ENCODE measurements at regions not wholly inside any gene's neighbourhood (a gene's known extent, or its start where the extent isn't known, plus 50 kb on each side); places are given as distances from the start of the nearest gene placed in this dataset.

DNA sequence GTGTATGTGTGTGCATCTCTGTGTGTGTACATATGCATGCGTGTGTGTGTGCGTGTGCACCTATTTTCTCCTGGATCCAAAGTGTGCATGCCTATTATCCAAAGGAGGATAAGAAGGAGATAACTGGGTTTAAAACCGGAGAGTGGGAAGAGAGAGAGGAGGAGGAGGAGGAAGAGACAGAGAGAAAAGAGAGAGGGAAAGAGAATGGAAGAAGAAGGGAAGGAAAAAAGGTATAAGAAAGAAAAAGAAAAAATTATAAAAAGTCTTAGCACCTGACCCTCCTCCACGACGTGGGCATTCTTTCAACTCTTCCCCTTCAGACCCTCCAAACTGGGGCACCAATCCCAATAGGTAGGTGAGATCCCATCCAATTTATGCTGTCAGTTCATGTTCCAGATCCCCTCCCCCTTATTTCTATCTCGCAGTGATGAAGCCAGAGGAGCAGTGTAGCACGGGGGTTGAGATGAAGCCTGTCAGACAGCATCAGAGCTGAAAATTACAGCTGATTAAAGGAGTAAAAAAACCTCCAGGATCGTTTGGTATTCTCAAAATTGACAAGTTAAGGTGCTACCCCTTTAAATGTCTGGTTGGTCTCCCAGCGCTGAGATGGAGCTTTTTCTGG is 386.7 kb upstream of the ATP5MC3 start:
- TF ChIP-seq, protein P1, sequence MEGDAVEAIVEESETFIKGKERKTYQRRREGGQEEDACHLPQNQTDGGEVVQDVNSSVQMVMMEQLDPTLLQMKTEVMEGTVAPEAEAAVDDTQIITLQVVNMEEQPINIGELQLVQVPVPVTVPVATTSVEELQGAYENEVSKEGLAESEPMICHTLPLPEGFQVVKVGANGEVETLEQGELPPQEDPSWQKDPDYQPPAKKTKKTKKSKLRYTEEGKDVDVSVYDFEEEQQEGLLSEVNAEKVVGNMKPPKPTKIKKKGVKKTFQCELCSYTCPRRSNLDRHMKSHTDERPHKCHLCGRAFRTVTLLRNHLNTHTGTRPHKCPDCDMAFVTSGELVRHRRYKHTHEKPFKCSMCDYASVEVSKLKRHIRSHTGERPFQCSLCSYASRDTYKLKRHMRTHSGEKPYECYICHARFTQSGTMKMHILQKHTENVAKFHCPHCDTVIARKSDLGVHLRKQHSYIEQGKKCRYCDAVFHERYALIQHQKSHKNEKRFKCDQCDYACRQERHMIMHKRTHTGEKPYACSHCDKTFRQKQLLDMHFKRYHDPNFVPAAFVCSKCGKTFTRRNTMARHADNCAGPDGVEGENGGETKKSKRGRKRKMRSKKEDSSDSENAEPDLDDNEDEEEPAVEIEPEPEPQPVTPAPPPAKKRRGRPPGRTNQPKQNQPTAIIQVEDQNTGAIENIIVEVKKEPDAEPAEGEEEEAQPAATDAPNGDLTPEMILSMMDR (conservative IDR thresholded peaks at IDR 0.05) = no peak
- TF ChIP-seq ZFX (IDR thresholded peaks at IDR 0.05) = no peak

Measured in C4-2B (cell line).